GM21367 (cell line): ENCODE measurements at regions not wholly inside any gene's neighbourhood (a gene's known extent, or its start where the extent isn't known, plus 50 kb on each side); places are given as distances from the start of the nearest gene placed in this dataset.

Experiments used
- ATAC-seq: cut with Tn5 transposase; IDR thresholded peaks from one replicate; pipeline ENCODE4 v1.9.1; 2021; ENCODE audit not compliant: unreplicated experiment

- no peak for ATAC-seq
Measured at GRCh38 chr16:6447021-6447790, 885.4 kb upstream of the RBFOX1 start.

- no peak for ATAC-seq
Measured at GRCh38 chr16:6446370-6446769, 886.3 kb upstream of the RBFOX1 start.

GRCh38 chr16:6439129-6439528, 893.5 kb upstream of the RBFOX1 start:
- no peak for ATAC-seq

GRCh38 chr16:6428861-6429260, 903.8 kb upstream of the RBFOX1 start:
- no peak for ATAC-seq

GRCh38 chr16:6427621-6428020, 905.0 kb upstream of the RBFOX1 start:
- ATAC-seq: no peak

GRCh38 chr16:6407596-6407995, 925.0 kb upstream of the RBFOX1 start:
- no peak for ATAC-seq

- ATAC-seq: no peak
Measured at GRCh38 chr16:6406028-6406427, 926.6 kb upstream of the RBFOX1 start.

- ATAC-seq: no peak
Measured at GRCh38 chr16:6382924-6383459, 949.7 kb upstream of the RBFOX1 start.

- ATAC-seq: no peak
Measured at GRCh38 chr16:6381896-6382295, 950.7 kb upstream of the RBFOX1 start.

- no peak for ATAC-seq
Measured at GRCh38 chr16:6377956-6378355, 954.7 kb upstream of the RBFOX1 start.

- ATAC-seq: no peak
Measured at GRCh38 chr16:6375465-6376075, 957.1 kb upstream of the RBFOX1 start.

- ATAC-seq: no peak
Measured at GRCh38 chr16:6374821-6375220, 957.8 kb upstream of the RBFOX1 start.

GRCh38 chr16:6364846-6365245, 967.8 kb upstream of the RBFOX1 start:
- ATAC-seq: no peak

GRCh38 chr16:6363896-6364607, 968.6 kb upstream of the RBFOX1 start:
- ATAC-seq: no peak

- ATAC-seq: no peak
Measured at GRCh38 chr16:6363396-6363795, 969.2 kb upstream of the RBFOX1 start.

GRCh38 chr16:6362321-6362720, 970.3 kb upstream of the RBFOX1 start:
- ATAC-seq: no peak

GRCh38 chr16:6360641-6361040, 972.0 kb upstream of the RBFOX1 start:
- no peak for ATAC-seq

- ATAC-seq: no peak
Measured at GRCh38 chr16:6356911-6357310, 975.7 kb upstream of the RBFOX1 start.

- no peak for ATAC-seq
Measured at GRCh38 chr16:6349725-6350124, 982.9 kb upstream of the RBFOX1 start.

- no peak for ATAC-seq
Measured at GRCh38 chr16:6345090-6345489, 987.6 kb upstream of the RBFOX1 start.

GRCh38 chr16:6343157-6343556, 989.5 kb upstream of the RBFOX1 start:
- ATAC-seq: no peak

- ATAC-seq: no peak
Measured at GRCh38 chr16:6341981-6342380, 990.7 kb upstream of the RBFOX1 start.
